ENCODE measurements at regions not wholly inside any gene's neighbourhood (a gene's known extent, or its start where the extent isn't known, plus 50 kb on each side); places are given as distances from the start of the nearest gene placed in this dataset.

- Histone ChIP-seq H3K23me2 (ENCODE audit: insufficient read length, low read depth, low read length, poor library complexity, severe bottlenecking) (peaks cover 4% of the 10 kb centered on the region), H3K4me1 (ENCODE audit: insufficient read depth, low read length) (peaks cover 7% of the 10 kb centered on the region), H3K27me3 (ENCODE audit: insufficient read depth, low read length) (no peaks in the 10 kb centered on the region), H4K5ac (ENCODE audit: insufficient read length, low read depth, low read length) (no peak overlapping the region), H3K18ac (ENCODE audit: insufficient read length, low read depth, low read length) (no peak overlapping the region), H3K27ac (ENCODE audit: insufficient read length, low read depth, low read length) (no peak overlapping the region), H4K20me1 (ENCODE audit: control insufficient read depth, insufficient read depth, insufficient read length) (no peaks in the 10 kb centered on the region), H2BK20ac (ENCODE audit: low read depth, low read length, poor library complexity, severe bottlenecking) (no peak overlapping the region), H3K23ac (ENCODE audit: insufficient read length, low read depth, low read length) (no peak overlapping the region), H2BK5ac (ENCODE audit: insufficient read length, low read length) (no peak overlapping the region), H3K56ac (ENCODE audit: insufficient read length, low read depth, low read length) (no peak overlapping the region), H3K9me3 (ENCODE audit: control insufficient read depth, low read depth, low read length) (no peaks in the 10 kb centered on the region), H2AFZ (ENCODE audit: low read length) (no peak overlapping the region), H2BK120ac (ENCODE audit: low read depth, low read length, poor library complexity, severe bottlenecking) (no peak overlapping the region), H3K9ac (ENCODE audit: extremely low read depth, insufficient read length, low read length) (no peak overlapping the region), H3T11ph (ENCODE audit: low read length) (no peak overlapping the region), H4K8ac (replicated peaks; ENCODE audit: insufficient read length, low read depth, low read length) (no peak overlapping the region), H2BK15ac (ENCODE audit: low read depth, low read length) (no peak overlapping the region), H4K91ac (ENCODE audit: insufficient read length, low read depth, low read length) (no peak overlapping the region), H3K79me2 (ENCODE audit: insufficient read depth, low read length) (no peaks in the 10 kb centered on the region), H3K4ac (ENCODE audit: low read depth, low read length) (no peak overlapping the region), H2BK12ac (ENCODE audit: insufficient read length, low read depth, low read length) (peak overlapping the region; percentile 76), H3K4me2 (ENCODE audit: insufficient read depth, insufficient read length, low read length) (peak overlapping the region; percentile 85), H3K79me1 (ENCODE audit: insufficient read depth, low read depth, low read length, poor library complexity, severe bottlenecking) (no peaks in the 10 kb centered on the region), H3K14ac (ENCODE audit: insufficient read depth, low read length) (no peak overlapping the region; the same call in 1 of the 2 replicates), H2AK5ac (ENCODE audit: insufficient read length, low read length) (no peak overlapping the region)
- Mint-ChIP-seq H3K27ac (no peak overlapping the region; a peak in 1 of 7 replicates), H3K4me3 (peak overlapping the region; percentile 80 to 92), H3K36me3 (ENCODE audit: insufficient read depth in 1 of 3, low read depth in 3 of 3) (no peaks in the 10 kb centered on the region), H3K9me3 (no peaks in the 10 kb centered on the region; a peak in 1 of 5 replicates), H3K27me3 (ENCODE audit: low read depth) (no peaks in the 10 kb centered on the region; the same call in 1 of the 2 replicates), H3K4me1 (peaks cover 37 to 47% of the 10 kb centered on the region in 2 experiments)
- TF ChIP-seq, protein P1, sequence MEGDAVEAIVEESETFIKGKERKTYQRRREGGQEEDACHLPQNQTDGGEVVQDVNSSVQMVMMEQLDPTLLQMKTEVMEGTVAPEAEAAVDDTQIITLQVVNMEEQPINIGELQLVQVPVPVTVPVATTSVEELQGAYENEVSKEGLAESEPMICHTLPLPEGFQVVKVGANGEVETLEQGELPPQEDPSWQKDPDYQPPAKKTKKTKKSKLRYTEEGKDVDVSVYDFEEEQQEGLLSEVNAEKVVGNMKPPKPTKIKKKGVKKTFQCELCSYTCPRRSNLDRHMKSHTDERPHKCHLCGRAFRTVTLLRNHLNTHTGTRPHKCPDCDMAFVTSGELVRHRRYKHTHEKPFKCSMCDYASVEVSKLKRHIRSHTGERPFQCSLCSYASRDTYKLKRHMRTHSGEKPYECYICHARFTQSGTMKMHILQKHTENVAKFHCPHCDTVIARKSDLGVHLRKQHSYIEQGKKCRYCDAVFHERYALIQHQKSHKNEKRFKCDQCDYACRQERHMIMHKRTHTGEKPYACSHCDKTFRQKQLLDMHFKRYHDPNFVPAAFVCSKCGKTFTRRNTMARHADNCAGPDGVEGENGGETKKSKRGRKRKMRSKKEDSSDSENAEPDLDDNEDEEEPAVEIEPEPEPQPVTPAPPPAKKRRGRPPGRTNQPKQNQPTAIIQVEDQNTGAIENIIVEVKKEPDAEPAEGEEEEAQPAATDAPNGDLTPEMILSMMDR (conservative IDR thresholded peaks at IDR 0.05): no peak
- DNase-seq: no peak
- no CpG with 5 or more reads among the region's 7 CpGs for WGBS (ENCODE audit: extremely low coverage, insufficient read length, low lambda C conversion rate)
These were observed 101.6 kb upstream of the AKIP1 start for GRCh38 chr11:8809241-8809938.

Measured in H9 (cell line).